ENCODE measurements at regions not wholly inside any gene's neighbourhood (a gene's known extent, or its start where the extent isn't known, plus 50 kb on each side); places are given as distances from the start of the nearest gene placed in this dataset.

DNA sequence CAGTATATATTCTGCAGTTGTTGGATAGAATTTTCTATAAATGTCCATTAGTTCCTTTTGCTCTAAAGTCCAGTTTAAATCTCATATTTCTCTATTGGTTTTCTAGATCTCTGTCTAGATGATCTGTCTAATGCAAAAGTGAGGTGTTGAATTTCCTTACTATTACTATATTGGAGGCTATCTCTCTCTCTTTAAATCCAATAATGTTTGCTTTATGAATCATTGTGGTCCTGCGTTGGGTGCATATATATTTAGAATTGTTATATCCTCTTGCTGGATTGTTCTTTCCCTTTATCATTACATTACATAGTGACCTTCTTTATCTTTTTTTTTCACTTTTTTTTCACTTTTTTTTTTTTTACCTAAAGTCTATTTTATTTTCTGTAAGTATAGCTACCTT, 208.5 kb upstream of the ASCC3 start:
- TF ChIP-seq, protein P1, sequence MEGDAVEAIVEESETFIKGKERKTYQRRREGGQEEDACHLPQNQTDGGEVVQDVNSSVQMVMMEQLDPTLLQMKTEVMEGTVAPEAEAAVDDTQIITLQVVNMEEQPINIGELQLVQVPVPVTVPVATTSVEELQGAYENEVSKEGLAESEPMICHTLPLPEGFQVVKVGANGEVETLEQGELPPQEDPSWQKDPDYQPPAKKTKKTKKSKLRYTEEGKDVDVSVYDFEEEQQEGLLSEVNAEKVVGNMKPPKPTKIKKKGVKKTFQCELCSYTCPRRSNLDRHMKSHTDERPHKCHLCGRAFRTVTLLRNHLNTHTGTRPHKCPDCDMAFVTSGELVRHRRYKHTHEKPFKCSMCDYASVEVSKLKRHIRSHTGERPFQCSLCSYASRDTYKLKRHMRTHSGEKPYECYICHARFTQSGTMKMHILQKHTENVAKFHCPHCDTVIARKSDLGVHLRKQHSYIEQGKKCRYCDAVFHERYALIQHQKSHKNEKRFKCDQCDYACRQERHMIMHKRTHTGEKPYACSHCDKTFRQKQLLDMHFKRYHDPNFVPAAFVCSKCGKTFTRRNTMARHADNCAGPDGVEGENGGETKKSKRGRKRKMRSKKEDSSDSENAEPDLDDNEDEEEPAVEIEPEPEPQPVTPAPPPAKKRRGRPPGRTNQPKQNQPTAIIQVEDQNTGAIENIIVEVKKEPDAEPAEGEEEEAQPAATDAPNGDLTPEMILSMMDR (IDR thresholded peaks at IDR 0.05; ENCODE audit: insufficient read depth, low read length, poor library complexity, severe bottlenecking), result no peak
- no peak for TF ChIP-seq EZH2phosphoT487 (conservative IDR thresholded peaks at IDR 0.05; ENCODE audit: low read length)

All from SU-DHL-6 (cell line).